B cell (primary cell): ENCODE measurements at regions not wholly inside any gene's neighbourhood (a gene's known extent, or its start where the extent isn't known, plus 50 kb on each side); places are given as distances from the start of the nearest gene placed in this dataset.

Experiments
- ATAC-seq: fragments of 200-7000 bp; cut with Tn5 transposase; one replicate; pipeline ENCODE4 v1.10.0; 2021; ENCODE audit warnings: low read depth, mild to moderate bottlenecking, moderate number of reproducible peaks, moderate library complexity
- CTCF ChIA-PET: fragments of 350-600 bp; sonication (Branson Sonifier 250); formaldehyde crosslinking; loops from one replicate; lab custom pipeline; 2021; ENCODE audit warnings: antibody characterized with exemption, inconsistent platforms; lab: Charles Lee
- POLR2A ChIA-PET: fragments of 350-600 bp; sonication (Branson Sonifier 250); formaldehyde crosslinking; loops from one replicate; lab custom pipeline; 2021; ENCODE audit warnings: antibody characterized with exemption; lab: Charles Lee
- DNase-seq: peaks from one replicate; pipeline ENCODE4 v3.0.0; 2013
- H2AFZ ChIP-seq: 2 replicates; pipeline ENCODE4 v1.6.1; 2012; ENCODE audit warnings: mild to moderate bottlenecking, low read depth, low read length; ENCODE audit not compliant: insufficient read depth, poor library complexity, severe bottlenecking
- H3K27ac ChIP-seq, 2 donors: 1 replicate in 1 of 2; 2 replicates in 1 of 2; pipeline ENCODE4 v1.5.1; 2012 to 2013; ENCODE audit warnings: low read length in 2 of 2, mild to moderate bottlenecking in 2 of 2, moderate library complexity in 1 of 2
- H3K27me3 ChIP-seq, 4 experiments: fragments of 200-600 bp in 1 of 4; sonication (generic) in 1 of 4; replicated peaks in 1 of 4; 1 replicate in 2 of 4; 2 replicates in 2 of 4; pipeline versions ENCODE4 v1.6.1 to v1.7.0; 2013 to 2016; ENCODE audit warnings: low read length in 3 of 4, mild to moderate bottlenecking in 2 of 4, mixed read lengths in 1 of 4, moderate library complexity in 1 of 4; ENCODE audit not compliant: insufficient read depth in 4 of 4, control insufficient read depth in 3 of 4; ENCODE audit errors: control extremely low read depth in 1 of 4
- H3K36me3 ChIP-seq, 2 experiments: replicated peaks in 1 of 2; 1 replicate in 1 of 2; 2 replicates in 1 of 2; pipeline versions ENCODE4 v1.6.1 to v1.7.1; 2013; ENCODE audit warnings: low read length in 1 of 2; ENCODE audit not compliant: insufficient read depth in 2 of 2, control insufficient read depth in 1 of 2; ENCODE audit errors: control extremely low read depth in 1 of 2, extremely low read depth in 1 of 2
- H3K4me1 ChIP-seq, 2 donors: fragments of 200-600 bp in 1 of 2; sonication (generic) in 1 of 2; 1 replicate in 1 of 2; 2 replicates in 1 of 2; pipeline versions ENCODE4 v1.5.1 to v1.6.1; 2013 to 2017; ENCODE audit warnings: low read length in 2 of 2; ENCODE audit not compliant: control insufficient read depth in 2 of 2, insufficient read depth in 2 of 2
- H3K4me2 ChIP-seq: replicated peaks from 2 replicates; pipeline ENCODE3; 2012; ENCODE audit warnings: mild to moderate bottlenecking, low read depth, low read length; ENCODE audit not compliant: poor library complexity, severe bottlenecking
- H3K4me3 ChIP-seq, 5 experiments: fragments of 200-600 bp in 1 of 5; sonication (generic) in 1 of 5; 1 replicate in 3 of 5; 2 replicates in 2 of 5; pipeline versions ENCODE4 v1.5.1 to v1.7.0; 2011 to 2016; ENCODE audit warnings: low read length in 4 of 5, mild to moderate bottlenecking in 4 of 5, low read depth in 2 of 5, control low read depth in 1 of 5, moderate library complexity in 1 of 5; ENCODE audit not compliant: insufficient read depth in 1 of 5; ENCODE audit errors: control extremely low read depth in 1 of 5, extremely low read depth in 1 of 5
- H3K79me2 ChIP-seq: fragments of 200-600 bp; sonication (generic); one replicate; pipeline ENCODE4 v1.6.0; 2016; ENCODE audit warnings: low read length; ENCODE audit not compliant: control insufficient read depth, insufficient read depth
- H3K9ac ChIP-seq: fragments of 200-600 bp; sonication (generic); 2 replicates; pipeline ENCODE4 v1.6.1; 2017; ENCODE audit warnings: mild to moderate bottlenecking, low read length, moderate library complexity
- H3K9me3 ChIP-seq, 3 donors: one replicate each; pipeline versions ENCODE4 v1.6.1 to v1.7.1; 2013; ENCODE audit warnings: low read length in 2 of 3; ENCODE audit not compliant: control insufficient read depth in 2 of 3, insufficient read depth in 1 of 3; ENCODE audit errors: control extremely low read depth in 1 of 3
- H4K20me1 ChIP-seq: 2 replicates; pipeline ENCODE4 v1.6.0; 2012; ENCODE audit warnings: mild to moderate bottlenecking, low read length; ENCODE audit not compliant: insufficient read depth, control insufficient read depth, poor library complexity, severe bottlenecking
- H3K27ac Mint-ChIP-seq: one replicate; pipeline ENCODE4 v1.8.0; 2021; ENCODE audit warnings: mixed read lengths
- H3K27me3 Mint-ChIP-seq: one replicate; pipeline ENCODE4 v1.8.0; 2021; ENCODE audit warnings: mixed read lengths
- H3K4me1 Mint-ChIP-seq: one replicate; pipeline ENCODE4 v1.8.0; 2021; ENCODE audit warnings: mixed read lengths
- H3K4me3 Mint-ChIP-seq: one replicate; pipeline ENCODE4 v1.8.0; 2021; ENCODE audit warnings: mixed read lengths
- H3K9me3 Mint-ChIP-seq: one replicate; pipeline ENCODE4 v1.8.0; 2022; ENCODE audit warnings: mixed read lengths; ENCODE audit not compliant: insufficient read depth
- CTCF ChIP-seq: fragments of 200-600 bp; IDR thresholded peaks from one replicate; pipeline ENCODE4 v1.8.0; 2022; ENCODE audit warnings: antibody characterized with exemption, mild to moderate bottlenecking
- EZH2 ChIP-seq: IDR thresholded peaks from 2 replicates; pipeline ENCODE4 v1.6.1; 2012; ENCODE audit warnings: borderline replicate concordance, low read depth, mild to moderate bottlenecking, moderate library complexity, low read length; ENCODE audit not compliant: insufficient read depth, poor library complexity, severe bottlenecking
- WGBS: methylation state at CpG from one replicate; pipeline ENCODE4 v1.1.5; 2013; ENCODE audit warnings: missing lambda C conversion rate; ENCODE audit not compliant: insufficient coverage; 5-methylcytosine and 5-hydroxymethylcytosine counted together
- intact Hi-C: fragments of 100-400 bp; cut with micrococcal nuclease; formaldehyde crosslinking; loops from one replicate; pipeline ENCODE4 v1.10.0; 2022

- DNase-seq (no peak), ATAC-seq (no peak)
- ChIA-PET POLR2A (no interaction called here), CTCF (no interaction called here)
- Mint-ChIP-seq H3K27me3 (no peaks in the 10 kb centered on the region), H3K27ac (no peak overlapping the region), H3K4me1 (no peaks in the 10 kb centered on the region), H3K4me3 (no peak overlapping the region), H3K9me3 (no peaks in the 10 kb centered on the region)
- no peak for TF ChIP-seq CTCF
- Histone ChIP-seq H2AFZ (no peak overlapping the region), H3K79me2 (no peaks in the 10 kb centered on the region), H3K9me3 (no peaks in the 10 kb centered on the region), H3K9ac (no peak overlapping the region), H3K4me2 (no peak overlapping the region), H3K4me1 (no peaks in the 10 kb centered on the region), H3K27me3 (no peaks in the 10 kb centered on the region), H3K4me3 (no peak overlapping the region), H3K36me3 (no peaks in the 10 kb centered on the region), H3K27ac (no peak overlapping the region), H4K20me1 (no peaks in the 10 kb centered on the region)
- intact Hi-C loops = no loop called here
- WGBS = no CpG with 5 or more reads among the region's 4 CpGs
Measured at GRCh38 chr2:36006444-36006843, 349.1 kb upstream of the CRIM1 start.

GRCh38 chr2:36002941-36003340 is 352.6 kb upstream of the CRIM1 start:
- H3K79me2 ChIP-seq = no peaks in the 10 kb centered on the region
- H3K27ac ChIP-seq = no peak overlapping the region
- no peaks in the 10 kb centered on the region for H3K9me3 Mint-ChIP-seq
- no peak overlapping the region for H3K9ac ChIP-seq
- no peak for ATAC-seq
- TF ChIP-seq CTCF = no peak
- TF ChIP-seq EZH2 = no peak
- H4K20me1 ChIP-seq = no peaks in the 10 kb centered on the region
- POLR2A ChIA-PET = no interaction called here
- no peak overlapping the region for H3K4me3 ChIP-seq
- peaks cover 0 to 3% (median 0%) of the 10 kb centered on the region in 4 experiments for H3K27me3 ChIP-seq
- intact Hi-C loops = no loop called here
- no peak for DNase-seq
- no peak overlapping the region for H3K4me2 ChIP-seq
- H3K36me3 ChIP-seq = no peaks in the 10 kb centered on the region
- no peaks in the 10 kb centered on the region for H3K27me3 Mint-ChIP-seq
- no peak overlapping the region for H2AFZ ChIP-seq
- H3K9me3 ChIP-seq = no peaks in the 10 kb centered on the region
- H3K4me1 ChIP-seq = no peaks in the 10 kb centered on the region
- CTCF ChIA-PET = no interaction called here
- WGBS = no CpG with 5 or more reads among the region's 1 CpG
- H3K4me1 Mint-ChIP-seq = no peaks in the 10 kb centered on the region
- H3K27ac Mint-ChIP-seq = no peak overlapping the region
- H3K4me3 Mint-ChIP-seq = no peak overlapping the region
